Midbrain (tissue), 1 donor: ENCODE measurements at regions not wholly inside any gene's neighbourhood (a gene's known extent, or its start where the extent isn't known, plus 50 kb on each side); places are given as distances from the start of the nearest gene placed in this dataset.
"Not testable (repeated sequence)": the region's sequence is repeated elsewhere in the genome, so short reads cannot be mapped to it uniquely, and the experiment has no call there.

Source experiments
- DNase-seq: peaks from one replicate; lab custom pipeline; 2025; lab: John Stamatoyannopoulos, UW

- DNase-seq: not testable (repeated sequence)
Measured at GRCh38 chr1:146710838-146711521, 227.1 kb upstream of the NBPF12 start.

DNA sequence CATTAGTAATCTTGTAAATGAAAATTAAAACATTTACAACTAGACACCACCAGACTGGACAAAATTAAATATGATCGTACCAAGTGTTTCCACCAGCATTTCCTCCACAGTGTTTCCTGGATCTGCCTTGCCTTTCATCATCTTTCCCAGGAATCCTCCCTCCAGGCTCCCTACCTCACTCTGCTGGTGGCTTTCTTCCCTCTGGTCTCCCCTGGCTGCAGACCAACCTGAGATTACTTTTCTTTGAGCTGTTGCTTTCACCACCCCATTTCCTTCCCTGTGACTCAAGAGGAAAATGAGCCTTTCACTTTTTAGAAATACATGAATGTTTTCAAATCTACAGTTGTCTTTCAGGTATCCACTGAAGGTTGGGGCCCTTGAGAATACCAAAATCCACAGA is 228.8 kb upstream of the NBPF12 start:
- not testable (repeated sequence) for DNase-seq

DNA sequence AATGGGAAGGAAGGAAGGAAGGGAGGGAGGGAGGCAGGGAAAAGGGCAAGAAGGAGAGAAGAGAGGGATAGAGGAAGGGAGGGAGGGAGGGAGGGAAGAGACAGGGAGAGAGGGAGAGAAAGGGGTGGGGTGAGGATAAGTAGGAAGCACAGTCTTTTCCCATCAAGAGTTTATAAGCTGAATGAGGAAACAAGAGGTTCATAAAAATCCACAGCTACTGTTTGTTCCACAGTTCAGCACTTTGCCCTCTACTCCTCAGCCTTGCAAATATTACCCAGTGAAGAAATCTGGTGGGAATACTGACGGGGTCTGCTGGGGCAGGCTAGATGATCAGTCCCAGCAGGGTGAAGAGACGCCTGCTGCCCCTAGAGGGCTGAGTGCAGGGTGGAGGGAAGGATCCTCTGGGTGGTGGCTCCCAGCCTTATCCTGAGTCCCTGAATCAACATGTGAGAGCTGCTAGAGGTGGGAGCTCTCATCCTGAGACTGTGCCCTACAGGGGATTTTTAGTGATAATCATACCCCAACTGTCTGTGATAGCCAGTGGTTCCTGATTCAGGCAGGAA is 233.9 kb upstream of the NBPF12 start:
- DNase-seq: not testable (repeated sequence)

DNA sequence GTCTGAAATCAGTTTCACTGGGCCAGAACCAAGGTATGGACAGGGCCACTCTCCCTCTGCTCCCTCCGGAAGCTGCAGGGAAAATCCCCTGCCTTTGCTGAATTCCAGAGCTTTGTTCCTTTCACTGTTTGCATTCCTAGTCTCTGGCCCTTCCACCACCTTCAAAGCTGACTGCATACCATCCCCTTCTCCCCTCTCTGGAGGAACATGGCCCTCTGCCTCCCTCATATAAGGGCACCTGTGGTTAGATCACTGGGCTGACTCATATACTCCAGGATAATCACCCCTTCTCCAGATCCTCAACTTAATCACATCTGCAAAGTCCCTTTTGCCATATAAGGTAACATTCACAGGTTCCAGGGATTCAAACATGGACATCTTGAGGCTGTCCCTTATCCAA is 236.8 kb upstream of the NBPF12 start:
- DNase-seq: not testable (repeated sequence)

DNA sequence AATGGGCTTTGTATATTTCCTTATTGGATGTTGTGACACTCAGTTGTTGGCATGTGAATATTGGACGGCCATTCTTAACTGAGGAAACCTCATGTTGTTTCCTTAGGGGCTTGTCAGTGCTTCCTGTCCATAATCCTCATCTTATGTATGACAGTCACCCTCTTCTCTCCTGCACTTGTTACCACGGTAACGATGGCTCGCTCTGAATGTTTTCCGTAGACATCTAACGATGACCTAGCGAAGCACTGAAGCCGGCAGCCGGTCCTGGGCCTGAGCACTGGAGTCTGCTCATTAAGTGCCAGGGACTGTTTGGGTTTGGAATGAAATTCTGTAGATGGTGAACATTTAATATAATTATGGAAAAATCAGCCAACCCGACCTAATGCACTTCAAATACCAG is 242.7 kb upstream of the NBPF12 start:
- not testable (repeated sequence) for DNase-seq

DNA sequence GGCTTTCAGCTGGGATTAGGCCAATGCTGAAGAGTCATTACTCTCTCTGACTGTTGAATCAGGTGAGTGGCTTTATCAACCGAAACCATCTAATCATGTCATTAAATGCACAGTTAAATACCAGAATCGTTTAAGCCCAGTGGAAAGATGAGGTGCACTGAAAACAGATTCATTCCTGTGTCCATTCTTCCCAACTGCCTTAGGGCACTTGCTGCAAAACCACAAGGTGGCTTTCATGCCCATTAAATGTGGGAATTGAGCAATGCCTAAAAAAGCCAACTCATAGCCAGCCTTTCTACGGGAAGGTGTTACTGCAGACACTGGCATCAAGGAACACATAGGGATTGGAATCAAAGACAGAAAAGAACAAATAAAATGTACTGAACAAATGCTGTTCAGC is 246.3 kb upstream of the NBPF12 start:
- DNase-seq: not testable (repeated sequence)

DNA sequence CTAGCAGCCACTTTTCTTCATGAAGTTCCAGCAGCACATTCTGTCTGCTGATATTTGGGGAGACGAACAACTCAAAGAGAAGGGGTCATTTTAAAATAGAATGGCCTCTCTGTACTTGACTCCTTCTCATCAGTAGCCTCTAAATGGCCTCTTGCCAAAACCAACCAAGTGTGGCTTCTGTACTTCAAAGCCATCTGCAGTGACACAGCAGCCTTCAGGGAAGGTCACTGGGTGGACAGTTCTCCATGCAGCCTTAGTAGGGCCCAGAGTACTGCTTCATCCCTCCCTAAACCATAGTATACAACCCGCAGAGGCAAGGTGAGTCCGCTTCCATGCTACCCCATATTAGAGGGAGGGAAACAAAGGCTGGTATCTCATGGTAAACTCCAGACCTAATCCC is 249.2 kb upstream of the NBPF12 start:
- not testable (repeated sequence) for DNase-seq

- not testable (repeated sequence) for DNase-seq
Measured at GRCh38 chr1:146686777-146687366, 251.3 kb upstream of the NBPF12 start.

DNA sequence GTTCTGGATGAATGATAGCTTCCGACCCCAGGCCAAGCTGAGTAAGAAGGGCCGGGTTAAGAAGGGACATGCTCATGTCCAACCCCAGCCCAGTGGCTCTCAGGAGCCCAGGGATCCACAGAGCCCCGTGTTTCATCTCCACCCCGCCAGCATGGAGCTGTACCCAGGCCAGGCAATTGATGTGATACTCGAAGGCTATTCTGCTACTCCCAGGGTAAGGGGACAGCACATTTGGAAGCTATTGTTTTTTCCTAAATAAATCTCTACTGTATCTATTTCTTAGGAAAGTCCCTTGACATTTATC is 255.0 kb upstream of the NBPF12 start:
- not testable (repeated sequence) for DNase-seq

- DNase-seq: not testable (repeated sequence)
Measured at GRCh38 chr1:146682227-146683125, 255.6 kb upstream of the NBPF12 start.

DNA sequence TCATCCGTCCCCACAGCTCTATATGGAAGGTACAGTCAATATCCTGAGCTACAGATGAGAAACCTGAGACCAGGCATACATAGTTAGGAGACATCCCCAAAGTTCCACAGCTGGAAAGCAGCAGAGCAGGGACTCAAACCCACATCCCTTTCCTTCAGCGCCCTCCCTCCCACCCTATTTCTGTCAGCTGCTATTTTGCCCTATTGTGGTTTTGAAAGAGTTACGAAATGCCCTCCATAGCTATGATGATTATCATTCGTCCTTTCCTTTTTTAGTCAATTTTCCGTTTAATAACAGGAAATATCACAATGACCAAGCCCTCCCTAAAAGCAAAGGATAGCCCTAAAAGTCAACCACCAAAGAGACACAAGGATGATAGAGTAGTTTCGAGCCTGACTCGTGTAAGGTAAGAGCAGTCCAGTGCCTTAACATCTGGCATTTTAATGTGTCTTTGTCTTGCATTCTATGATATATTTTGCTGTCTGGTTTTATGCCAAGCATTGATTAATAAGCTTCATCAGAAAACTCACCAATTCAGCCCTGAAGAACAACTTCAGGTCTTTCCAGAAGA is 264.3 kb upstream of the NBPF12 start:
- not testable (repeated sequence) for DNase-seq

DNA sequence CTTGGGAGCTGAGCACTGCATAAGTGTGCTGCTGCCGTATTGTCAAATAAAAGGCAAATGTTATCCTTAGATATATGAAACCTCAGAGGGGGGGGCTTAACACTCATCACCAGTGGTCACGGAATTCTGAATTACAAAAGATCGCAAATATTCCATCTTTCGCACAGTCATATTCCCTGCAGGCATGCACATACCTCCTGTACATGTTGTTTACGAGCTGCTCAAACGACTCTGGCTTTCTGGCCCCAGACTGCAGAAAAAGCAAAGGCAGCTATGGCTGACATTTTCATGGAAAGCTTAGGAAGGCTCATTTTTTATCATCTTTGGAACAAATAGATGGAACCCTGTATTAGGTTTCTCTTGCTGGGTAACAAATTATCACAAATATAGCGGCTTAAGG is 265.5 kb upstream of the NBPF12 start:
- not testable (repeated sequence) for DNase-seq

- not testable (repeated sequence) for DNase-seq
Measured at GRCh38 chr1:146671588-146671987, 266.5 kb upstream of the NBPF12 start.

GRCh38 chr1:146670832-146671566 is 267.1 kb upstream of the NBPF12 start:
- not testable (repeated sequence) for DNase-seq

DNA sequence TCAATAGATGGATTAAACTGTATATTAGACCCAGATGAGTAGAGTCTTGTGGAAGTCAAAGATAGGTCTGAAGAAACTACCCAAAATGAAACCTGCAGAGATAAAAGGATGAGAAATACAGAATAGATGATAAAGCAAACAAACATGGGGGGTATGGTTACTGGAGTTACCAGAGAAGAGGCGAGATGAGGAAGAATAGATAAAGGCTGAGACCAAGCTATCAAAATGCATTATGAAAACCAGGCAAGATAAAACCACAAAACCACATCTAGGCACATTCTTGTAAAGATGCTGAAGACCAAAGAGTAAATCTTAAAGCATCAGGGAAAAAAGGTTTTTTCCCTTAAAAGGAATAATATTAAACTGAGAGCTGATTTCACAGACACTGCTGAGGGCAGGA is 271.8 kb upstream of the NBPF12 start:
- not testable (repeated sequence) for DNase-seq

DNA sequence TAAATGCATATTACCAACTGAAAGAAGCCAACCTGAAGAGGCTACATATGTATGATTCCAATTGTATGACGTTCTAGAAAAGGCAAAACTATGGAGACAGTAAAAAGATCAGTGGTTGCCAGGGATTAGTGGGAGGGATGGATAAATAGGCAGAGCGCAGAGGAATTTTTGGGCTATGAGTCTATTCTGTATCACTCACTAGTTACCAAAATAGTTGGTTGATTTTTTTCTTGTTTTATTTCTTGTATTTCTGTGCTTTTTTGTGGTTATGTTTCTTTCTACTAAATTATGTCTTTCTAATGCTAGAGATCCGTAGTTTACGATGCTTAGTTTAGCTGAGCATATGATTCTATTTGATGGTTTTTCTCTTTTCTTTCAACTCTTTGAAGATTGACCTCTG is 277.9 kb upstream of the NBPF12 start:
- DNase-seq: not testable (repeated sequence)

DNA sequence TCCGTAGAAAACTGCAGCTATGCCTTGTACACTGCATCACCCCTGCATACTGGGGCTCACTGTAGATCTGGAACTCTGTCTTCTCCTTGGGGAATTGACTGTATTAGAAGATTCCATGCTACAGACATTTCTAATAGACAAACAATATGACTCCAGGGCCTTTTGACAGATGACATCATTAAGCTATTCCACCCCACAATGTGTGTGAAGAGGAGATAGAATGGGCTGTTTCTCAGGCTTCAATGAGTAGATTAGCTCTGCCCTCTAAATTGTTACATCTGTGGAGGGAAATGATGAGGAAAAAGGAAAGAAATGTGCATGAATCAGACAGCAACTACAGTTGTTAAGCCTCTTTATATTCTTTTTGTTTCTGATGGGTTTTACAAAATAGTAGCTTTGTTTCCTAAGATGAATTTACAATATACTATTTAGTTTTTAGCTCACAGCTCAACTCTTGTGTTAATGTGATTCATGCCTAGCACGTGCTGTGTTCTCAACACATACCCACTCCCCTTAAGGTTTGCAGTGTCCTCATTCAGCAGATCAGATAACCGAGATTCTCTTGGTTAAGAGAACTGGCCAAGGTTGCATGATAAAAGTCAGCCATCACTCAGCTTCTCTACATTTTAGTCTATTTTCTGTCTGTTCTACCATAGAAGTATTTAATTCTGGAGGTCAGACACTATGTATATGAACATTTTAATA is 281.6 kb upstream of the NBPF12 start:
- not testable (repeated sequence) for DNase-seq

DNA sequence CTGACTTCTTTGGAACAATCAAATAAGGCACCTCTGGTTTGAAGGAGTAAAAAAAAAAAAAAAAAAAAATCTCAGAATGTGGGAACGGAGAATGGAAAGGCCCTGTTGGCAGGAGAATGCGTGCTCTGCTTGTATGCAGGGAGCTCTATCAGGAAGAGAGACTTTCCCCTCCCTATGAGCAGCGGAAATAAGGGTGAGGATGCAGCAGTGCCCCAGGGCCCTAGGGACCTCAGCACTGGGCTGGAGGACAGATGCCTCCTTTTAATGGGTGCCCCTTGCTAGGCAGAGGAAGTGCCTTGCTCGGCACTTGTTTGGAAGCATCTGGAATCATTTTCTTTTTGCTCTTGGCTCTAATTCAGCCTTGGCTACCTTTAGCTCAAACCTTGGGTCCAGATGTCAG is 283.4 kb upstream of the NBPF12 start:
- DNase-seq: not testable (repeated sequence)

DNA sequence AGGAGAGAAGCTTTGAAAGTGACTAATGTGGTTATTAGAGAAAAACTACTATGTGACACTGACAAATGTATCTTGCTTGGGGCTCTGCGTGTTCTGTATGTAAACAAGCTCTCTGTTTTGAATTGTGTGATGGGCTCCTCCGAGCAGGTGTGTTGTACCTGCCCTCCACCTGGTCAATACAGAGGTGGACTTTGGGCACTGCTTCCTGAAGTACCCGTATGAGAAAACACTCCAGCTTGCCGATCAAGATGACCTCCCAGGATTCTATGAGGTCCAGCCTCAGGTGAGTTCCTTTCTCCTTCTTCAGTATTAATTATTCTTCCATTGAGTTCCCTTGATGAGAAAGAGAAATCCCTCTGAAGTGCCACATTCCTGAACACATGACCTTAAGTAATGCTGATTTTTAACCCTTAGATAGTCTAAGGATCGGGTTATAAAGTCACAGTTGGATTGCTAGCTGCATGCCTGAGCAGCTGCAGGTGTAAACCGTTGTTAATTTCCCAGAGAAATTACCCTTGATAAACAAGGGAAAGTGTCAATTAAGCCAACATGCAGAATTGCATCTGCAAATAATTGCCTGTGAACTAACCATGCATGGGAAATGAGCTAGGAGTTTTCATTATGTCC is 292.0 kb upstream of the NBPF12 start:
- not testable (repeated sequence) for DNase-seq

GRCh38 chr1:146641534-146641933 is 296.6 kb upstream of the NBPF12 start:
- DNase-seq: not testable (repeated sequence)
